BE2C (cell line): ENCODE measurements at regions not wholly inside any gene's neighbourhood (a gene's known extent, or its start where the extent isn't known, plus 50 kb on each side); places are given as distances from the start of the nearest gene placed in this dataset.

Experiments
- DNase-seq: peaks from one replicate; pipeline ENCODE4 v3.0.0-alpha.2; 2020
- H3K27me3 ChIP-seq: fragments of 250-450 bp; sonication (Bioruptor Pico); 2 replicates; pipeline ENCODE4 v1.5.1; 2020; ENCODE audit warnings: mild to moderate bottlenecking
- H3K36me3 ChIP-seq: fragments of 250-450 bp; sonication (Bioruptor Pico); 2 replicates; pipeline ENCODE4 v1.5.1; 2020; ENCODE audit warnings: mild to moderate bottlenecking
- H3K4me1 ChIP-seq: fragments of 250-450 bp; sonication (Bioruptor Pico); 2 replicates; pipeline ENCODE4 v1.5.1; 2020
- H3K4me3 ChIP-seq: 2 replicates; pipeline ENCODE4 v1.5.1; 2011; ENCODE audit warnings: low read depth, low read length
- H3K9me3 ChIP-seq: fragments of 250-450 bp; sonication (Bioruptor Pico); 2 replicates; pipeline ENCODE4 v1.5.1; 2020
- CTCF ChIP-seq: IDR thresholded peaks from 2 replicates; pipeline ENCODE4 v1.5.1; 2012; ENCODE audit warnings: mild to moderate bottlenecking, low read depth, low read length

- Histone ChIP-seq H3K27me3 (no peaks in the 10 kb centered on the region), H3K4me3 (no peak overlapping the region), H3K4me1 (no peaks in the 10 kb centered on the region), H3K36me3 (no peaks in the 10 kb centered on the region), H3K9me3 (no peaks in the 10 kb centered on the region)
- no peak for DNase-seq
- TF ChIP-seq CTCF = no peak
Measured at GRCh38 chr4:57926311-57926710, 816.1 kb upstream of the IGFBP7 start.

GRCh38 chr4:57924951-57925350 lies 814.8 kb upstream of the IGFBP7 start:
- Histone ChIP-seq H3K27me3 (no peaks in the 10 kb centered on the region), H3K4me1 (no peaks in the 10 kb centered on the region), H3K4me3 (no peak overlapping the region), H3K9me3 (no peaks in the 10 kb centered on the region), H3K36me3 (no peaks in the 10 kb centered on the region)
- DNase-seq = no peak
- no peak for TF ChIP-seq CTCF

- no peak for TF ChIP-seq CTCF
- Histone ChIP-seq H3K9me3 (no peaks in the 10 kb centered on the region), H3K27me3 (no peaks in the 10 kb centered on the region), H3K4me3 (no peak overlapping the region), H3K4me1 (no peaks in the 10 kb centered on the region), H3K36me3 (no peaks in the 10 kb centered on the region)
- no peak for DNase-seq
Measured at GRCh38 chr4:57916479-57916878, 806.3 kb upstream of the IGFBP7 start.

- H3K27me3 ChIP-seq = no peaks in the 10 kb centered on the region
- H3K9me3 ChIP-seq = no peaks in the 10 kb centered on the region
- H3K36me3 ChIP-seq = no peaks in the 10 kb centered on the region
- H3K4me1 ChIP-seq = no peaks in the 10 kb centered on the region
- TF ChIP-seq CTCF = no peak
- DNase-seq = no peak
- H3K4me3 ChIP-seq = no peak overlapping the region
Measured at GRCh38 chr4:57911203-57911602, 801.0 kb upstream of the IGFBP7 start.

GRCh38 chr4:57910151-57910550 lies 800.0 kb upstream of the IGFBP7 start:
- no peak overlapping the region for H3K4me3 ChIP-seq
- H3K27me3 ChIP-seq = no peaks in the 10 kb centered on the region
- no peak for DNase-seq
- H3K9me3 ChIP-seq = no peaks in the 10 kb centered on the region
- TF ChIP-seq CTCF = no peak
- H3K36me3 ChIP-seq = no peaks in the 10 kb centered on the region
- no peaks in the 10 kb centered on the region for H3K4me1 ChIP-seq

GRCh38 chr4:57905965-57906364 lies 795.8 kb upstream of the IGFBP7 start:
- Histone ChIP-seq H3K27me3 (no peaks in the 10 kb centered on the region), H3K36me3 (no peaks in the 10 kb centered on the region), H3K4me3 (no peak overlapping the region), H3K9me3 (no peaks in the 10 kb centered on the region), H3K4me1 (no peaks in the 10 kb centered on the region)
- DNase-seq = no peak
- no peak for TF ChIP-seq CTCF
